Peyer's patch (tissue), 4 donors: ENCODE measurements at regions not wholly inside any gene's neighbourhood (a gene's known extent, or its start where the extent isn't known, plus 50 kb on each side); places are given as distances from the start of the nearest gene placed in this dataset.

ENCODE experiments used
- DNase-seq, 3 donors: peaks; one replicate each; pipeline ENCODE4 v3.0.0-alpha.2; 2017 to 2019
- H3K27ac ChIP-seq, 4 donors: fragments of 200-600 bp; sonication (generic); one replicate each; pipeline ENCODE4 v1.5.1; 2016 to 2019
- H3K27me3 ChIP-seq, 2 donors: fragments of 200-600 bp; sonication (generic); one replicate each; pipeline ENCODE4 v1.5.1; 2019
- H3K36me3 ChIP-seq, 3 donors: fragments of 200-600 bp; sonication (generic); one replicate each; pipeline ENCODE4 v1.5.1; 2016 to 2019
- H3K4me1 ChIP-seq, 4 donors: fragments of 200-600 bp; sonication (generic); one replicate each; pipeline ENCODE4 v1.5.1; 2016 to 2019
- H3K4me3 ChIP-seq, 4 donors: fragments of 200-600 bp; sonication (generic); 1 replicate in 3 of 4; 2 replicates in 1 of 4; pipeline ENCODE4 v1.5.1; 2016 to 2019; ENCODE audit warnings: mild to moderate bottlenecking in 1 of 4
- H3K9me3 ChIP-seq, 4 donors: fragments of 200-600 bp; sonication (generic); one replicate each; pipeline ENCODE4 v1.5.1; 2016 to 2019; ENCODE audit warnings: mild to moderate bottlenecking in 1 of 4
- CTCF ChIP-seq, 6 experiments: fragments of 450-650 bp in 4 of 6; fragments of 200-600 bp in 2 of 6; sonication (generic) in 1 of 6; IDR thresholded peaks; one replicate each; pipeline ENCODE4 v1.5.1; 2017 to 2019; ENCODE audit warnings: antibody characterized with exemption in 6 of 6, mild to moderate bottlenecking in 3 of 6, moderate library complexity in 1 of 6
- POLR2A ChIP-seq, 2 donors: fragments of 450-650 bp; IDR thresholded peaks; one replicate each; pipeline ENCODE4 v1.5.1; 2017; ENCODE audit warnings: antibody characterized with exemption in 2 of 2, mild to moderate bottlenecking in 2 of 2, moderate library complexity in 2 of 2

GRCh38 chr5:125002727-125003598 is 256.5 kb upstream of the ZNF608 start:
- H3K4me1 ChIP-seq = peaks cover 0 to 5% (median 0%) of the 10 kb centered on the region in 4 donors
- H3K27ac ChIP-seq = no peak overlapping the region
- H3K27me3 ChIP-seq = no peaks in the 10 kb centered on the region
- H3K4me3 ChIP-seq = no peak overlapping the region
- no peaks in the 10 kb centered on the region for H3K36me3 ChIP-seq
- H3K9me3 ChIP-seq = no peaks in the 10 kb centered on the region
- DNase-seq = no peak
- TF ChIP-seq POLR2A (IDR thresholded peaks at IDR 0.05) (no peak), CTCF (IDR thresholded peaks at IDR 0.05) (no peak)

- DNase-seq = no peak
- Histone ChIP-seq H3K36me3 (no peaks in the 10 kb centered on the region), H3K9me3 (no peaks in the 10 kb centered on the region), H3K27ac (no peak overlapping the region), H3K4me3 (no peak overlapping the region), H3K4me1 (peaks cover 0 to 5% (median 0%) of the 10 kb centered on the region in 4 donors), H3K27me3 (no peaks in the 10 kb centered on the region)
- TF ChIP-seq POLR2A (IDR thresholded peaks at IDR 0.05) (no peak), CTCF (IDR thresholded peaks at IDR 0.05) (no peak)
These were observed 257.6 kb upstream of the ZNF608 start for GRCh38 chr5:125004009-125004408.

- Histone ChIP-seq H3K9me3 (no peaks in the 10 kb centered on the region), H3K27ac (peak overlapping the region in 1 of 4 donors; percentile 64), H3K4me3 (no peak overlapping the region), H3K4me1 (peaks cover 0 to 5% (median 0%) of the 10 kb centered on the region in 4 donors), H3K27me3 (no peaks in the 10 kb centered on the region), H3K36me3 (no peaks in the 10 kb centered on the region)
- TF ChIP-seq CTCF (IDR thresholded peaks at IDR 0.05) = no peak
- TF ChIP-seq POLR2A (IDR thresholded peaks at IDR 0.05) = no peak
- no peak for DNase-seq
These were observed 258.8 kb upstream of the ZNF608 start for GRCh38 chr5:125005266-125005665.

GRCh38 chr5:125006011-125006685 is 259.7 kb upstream of the ZNF608 start:
- TF ChIP-seq CTCF (IDR thresholded peaks at IDR 0.05) (no peak), POLR2A (IDR thresholded peaks at IDR 0.05) (no peak)
- peak overlapping the region in 1 of 4 donors; percentile 64 for H3K27ac ChIP-seq
- H3K27me3 ChIP-seq = no peaks in the 10 kb centered on the region
- H3K4me1 ChIP-seq = peaks cover 0 to 5% (median under 1%) of the 10 kb centered on the region in 4 donors
- no peaks in the 10 kb centered on the region for H3K36me3 ChIP-seq
- H3K4me3 ChIP-seq = no peak overlapping the region
- DNase-seq = peak in 1 of 3 donors; percentile 51
- H3K9me3 ChIP-seq = no peaks in the 10 kb centered on the region

- H3K4me3 ChIP-seq = no peak overlapping the region
- DNase-seq = no peak
- H3K27me3 ChIP-seq = no peaks in the 10 kb centered on the region
- no peaks in the 10 kb centered on the region for H3K9me3 ChIP-seq
- H3K27ac ChIP-seq = no peak overlapping the region
- peaks cover 0 to 5% (median 2%) of the 10 kb centered on the region in 4 donors for H3K4me1 ChIP-seq
- H3K36me3 ChIP-seq = no peaks in the 10 kb centered on the region
- TF ChIP-seq CTCF (IDR thresholded peaks at IDR 0.05) (no peak), POLR2A (IDR thresholded peaks at IDR 0.05) (no peak)
These were observed 263.9 kb upstream of the ZNF608 start for GRCh38 chr5:125010356-125010755.
